OCI-LY1 (cell line): ENCODE measurements at regions not wholly inside any gene's neighbourhood (a gene's known extent, or its start where the extent isn't known, plus 50 kb on each side); places are given as distances from the start of the nearest gene placed in this dataset.

Experiments
- CTCF ChIP-seq: fragments of 200-600 bp; sonication (generic), shearing (Covaris generic); IDR thresholded peaks from 2 replicates; pipeline ENCODE4 v1.5.1; 2017; ENCODE audit warnings: mild to moderate bottlenecking, antibody characterized with exemption, low read length, moderate library complexity, mixed read lengths
- EZH2 ChIP-seq: fragments of 200-600 bp; sonication (generic), shearing (Covaris generic); IDR thresholded peaks from 2 replicates; pipeline ENCODE4 v1.8.0; 2017; ENCODE audit warnings: borderline replicate concordance, mixed run types, mild to moderate bottlenecking, antibody characterized with exemption, low read length, moderate library complexity, mixed read lengths

GRCh38 chr18:76212960-76213359 lies 282.1 kb downstream of the ZNF516 start:
- TF ChIP-seq EZH2 (no peak), CTCF (no peak)
